CD4-positive, alpha-beta T cell (primary cell): ENCODE measurements at regions not wholly inside any gene's neighbourhood (a gene's known extent, or its start where the extent isn't known, plus 50 kb on each side); places are given as distances from the start of the nearest gene placed in this dataset.

Source experiments
- ATAC-seq: fragments of 200-7000 bp; cut with Tn5 transposase; one replicate; pipeline ENCODE4 v1.10.0; 2022; ENCODE audit warnings: mild to moderate bottlenecking; ENCODE audit not compliant: poor library complexity
- CTCF ChIA-PET: fragments of 350-600 bp; sonication (Branson Sonifier 250); formaldehyde crosslinking; loops from one replicate; lab custom pipeline; 2021; ENCODE audit warnings: antibody characterized with exemption, inconsistent platforms; lab: Charles Lee
- POLR2A ChIA-PET: fragments of 350-600 bp; sonication (Branson Sonifier 250); formaldehyde crosslinking; loops from one replicate; lab custom pipeline; 2021; ENCODE audit warnings: antibody characterized with exemption, inconsistent platforms; lab: Charles Lee
- DNase-seq, 14 experiments: peaks; one replicate each; pipeline ENCODE4 v3.0.0-alpha.2; 2013 to 2020; ENCODE audit warnings: mixed read lengths in 2 of 14
- H3K27ac ChIP-seq, 2 donors: one replicate each; pipeline versions ENCODE4 v1.5.1 to v1.7.0; 2013; ENCODE audit warnings: low read length in 2 of 2, low read depth in 1 of 2, mild to moderate bottlenecking in 1 of 2
- H3K27me3 ChIP-seq, 2 experiments: 1 replicate in 1 of 2; 2 replicates in 1 of 2; pipeline versions ENCODE4 v1.6.1 to v1.7.0; 2013; ENCODE audit warnings: low read length in 2 of 2, control low read depth in 1 of 2, mild to moderate bottlenecking in 1 of 2, moderate library complexity in 1 of 2; ENCODE audit not compliant: insufficient read depth in 2 of 2, control insufficient read depth in 1 of 2
- H3K36me3 ChIP-seq: one replicate; pipeline ENCODE4 v1.6.1; 2013; ENCODE audit warnings: low read length, control low read depth; ENCODE audit not compliant: insufficient read depth
- H3K4me1 ChIP-seq: one replicate; pipeline ENCODE4 v1.6.1; 2013; ENCODE audit warnings: low read length, control low read depth; ENCODE audit not compliant: insufficient read depth
- H3K4me3 ChIP-seq: one replicate; pipeline ENCODE4 v1.5.1; 2013; ENCODE audit warnings: mild to moderate bottlenecking, low read length, moderate library complexity
- H3K9me3 ChIP-seq, 2 experiments: 1 replicate in 1 of 2; 2 replicates in 1 of 2; pipeline versions ENCODE4 v1.6.1 to v1.7.0; 2013; ENCODE audit warnings: low read length in 2 of 2, mild to moderate bottlenecking in 2 of 2, control low read depth in 1 of 2, moderate library complexity in 1 of 2; ENCODE audit not compliant: control insufficient read depth in 1 of 2, insufficient read depth in 1 of 2
- H3K27ac Mint-ChIP-seq: one replicate; pipeline ENCODE4 v1.8.0; 2020; ENCODE audit warnings: mixed read lengths
- H3K27me3 Mint-ChIP-seq: one replicate; pipeline ENCODE4 v1.8.0; 2021; ENCODE audit warnings: mixed read lengths
- H3K36me3 Mint-ChIP-seq: one replicate; pipeline ENCODE4 v1.8.0; 2021; ENCODE audit warnings: low read depth, mixed read lengths
- H3K4me1 Mint-ChIP-seq: one replicate; pipeline ENCODE4 v1.8.0; 2021; ENCODE audit warnings: low read depth, mixed read lengths
- H3K4me3 Mint-ChIP-seq: one replicate; pipeline ENCODE4 v1.8.0; 2020; ENCODE audit warnings: mild to moderate bottlenecking, mixed read lengths
- H3K9me3 Mint-ChIP-seq: one replicate; pipeline ENCODE4 v1.8.0; 2020; ENCODE audit warnings: mixed read lengths
- CTCF ChIP-seq: fragments of 200-600 bp; IDR thresholded peaks from one replicate; pipeline ENCODE4 v1.8.0; 2022; ENCODE audit warnings: antibody characterized with exemption, mild to moderate bottlenecking
- intact Hi-C, 2 experiments: fragments of 100-400 bp; cut with DNase I in 1 of 2; cut with micrococcal nuclease in 1 of 2; formaldehyde crosslinking; loops; one replicate each; pipeline versions ENCODE4 v1.15.1 to v1.9.0; 2023 to 2025; cut with DNase I, micrococcal nuclease

GRCh38 chr19:30609656-30610270, 237.6 kb downstream of the ZNF536 start:
- Histone ChIP-seq H3K27ac (no peak overlapping the region), H3K27me3 (no peaks in the 10 kb centered on the region), H3K4me1 (no peaks in the 10 kb centered on the region), H3K4me3 (no peak overlapping the region), H3K9me3 (no peaks in the 10 kb centered on the region), H3K36me3 (no peaks in the 10 kb centered on the region)
- Mint-ChIP-seq H3K27ac (no peak overlapping the region), H3K9me3 (no peaks in the 10 kb centered on the region), H3K4me3 (no peak overlapping the region), H3K27me3 (peaks cover 11% of the 10 kb centered on the region), H3K4me1 (no peaks in the 10 kb centered on the region), H3K36me3 (no peaks in the 10 kb centered on the region)
- ATAC-seq (no peak), DNase-seq (no peak)
- intact Hi-C loops, result no loop called here
- POLR2A ChIA-PET, result no interaction called here
- CTCF ChIA-PET, result no interaction called here
- no peak for TF ChIP-seq CTCF

GRCh38 chr19:30608471-30608870, 236.3 kb downstream of the ZNF536 start:
- no peak overlapping the region for H3K27ac ChIP-seq
- no peak overlapping the region for H3K4me3 Mint-ChIP-seq
- ChIA-PET CTCF (no interaction called here), POLR2A (interaction anchor here (0.6 kb wide), 1 partner anchor 366 kb away, joined by 3 read pairs; no protein-coding TSS in a partner anchor)
- H3K4me3 ChIP-seq, result no peak overlapping the region
- H3K36me3 ChIP-seq, result no peaks in the 10 kb centered on the region
- H3K27me3 Mint-ChIP-seq, result peaks cover 12% of the 10 kb centered on the region
- H3K36me3 Mint-ChIP-seq, result no peaks in the 10 kb centered on the region
- no peak for TF ChIP-seq CTCF
- no peaks in the 10 kb centered on the region for H3K4me1 Mint-ChIP-seq
- no peaks in the 10 kb centered on the region for H3K4me1 ChIP-seq
- no peaks in the 10 kb centered on the region for H3K9me3 Mint-ChIP-seq
- ATAC-seq (no peak), DNase-seq (no peak)
- intact Hi-C loops, result no loop called here
- no peak overlapping the region for H3K27ac Mint-ChIP-seq
- H3K9me3 ChIP-seq, result no peaks in the 10 kb centered on the region
- no peaks in the 10 kb centered on the region for H3K27me3 ChIP-seq
